GM18505 (cell line): ENCODE measurements at regions not wholly inside any gene's neighbourhood (a gene's known extent, or its start where the extent isn't known, plus 50 kb on each side); places are given as distances from the start of the nearest gene placed in this dataset.

ENCODE experiments used
- ATAC-seq: cut with Tn5 transposase; IDR thresholded peaks from one replicate; pipeline ENCODE4 v1.9.1; 2021; ENCODE audit not compliant: unreplicated experiment
- POLR2A ChIP-seq: IDR thresholded peaks from 4 replicates; pipeline ENCODE4 v1.6.1; 2011; ENCODE audit warnings: borderline replicate concordance; ENCODE audit not compliant: insufficient read depth, insufficient read length; ENCODE audit errors: extremely low read depth

- ATAC-seq: no peak
- no peak for TF ChIP-seq POLR2A
Observed at GRCh38 chr11:92784331-92784730, 185.1 kb upstream of the MTNR1B start.

- no peak for ATAC-seq
- TF ChIP-seq POLR2A: no peak
Observed at GRCh38 chr11:92787638-92788037, 181.8 kb upstream of the MTNR1B start.

- no peak for ATAC-seq
- no peak for TF ChIP-seq POLR2A
Observed at GRCh38 chr11:92789761-92790160, 179.7 kb upstream of the MTNR1B start.

DNA sequence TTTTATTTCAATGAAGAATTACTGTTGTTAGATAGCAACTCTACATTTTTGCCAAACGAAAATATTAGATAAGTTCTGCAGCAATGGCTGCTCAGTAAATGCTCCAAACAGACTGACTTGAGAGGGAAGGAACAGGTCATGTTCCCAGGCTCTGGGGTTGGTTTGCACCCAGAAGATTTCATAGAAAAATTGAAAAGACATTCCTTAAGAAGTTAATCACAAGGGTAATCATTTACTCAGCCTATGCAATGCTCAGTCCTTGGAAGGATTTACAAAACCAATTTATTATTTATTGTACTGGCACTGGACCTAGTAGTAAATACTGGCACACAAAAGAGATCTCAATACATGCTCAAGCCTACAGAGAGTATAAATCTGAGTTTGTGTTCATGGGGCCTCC lies 179.1 kb upstream of the MTNR1B start:
- no peak for TF ChIP-seq POLR2A
- no peak for ATAC-seq

DNA sequence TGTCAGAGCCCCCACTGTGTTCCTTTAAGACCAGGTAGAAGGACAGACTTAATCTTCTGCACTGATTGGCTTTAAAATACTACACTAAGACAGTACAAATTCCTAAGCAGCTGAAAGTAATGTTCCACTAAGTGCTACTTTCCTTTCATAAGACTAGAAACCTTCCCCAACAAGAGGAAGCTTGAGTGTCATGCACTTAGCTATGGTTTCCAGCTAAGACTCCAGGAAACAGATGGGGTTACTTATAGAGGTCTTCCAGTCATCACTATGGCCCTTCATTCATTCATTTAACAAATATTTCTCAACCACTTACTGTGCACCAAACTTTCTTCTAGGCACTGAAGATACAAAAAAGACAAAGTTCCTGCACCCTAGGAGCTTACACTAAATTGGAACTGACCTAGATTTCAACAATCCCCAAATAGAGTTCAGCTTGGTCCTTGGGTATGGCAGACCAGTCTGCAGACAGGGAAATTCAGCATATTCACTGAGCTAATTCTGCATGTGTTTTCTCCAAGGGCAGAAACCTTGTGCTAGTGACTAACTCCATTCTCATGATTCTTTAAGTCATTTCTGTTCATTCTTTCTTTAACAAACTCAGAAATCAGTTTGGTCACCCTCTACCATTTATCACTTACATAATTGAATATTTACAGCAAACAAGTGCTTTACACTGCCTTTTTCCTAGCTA lies 178.4 kb upstream of the MTNR1B start:
- ATAC-seq: no peak
- no peak for TF ChIP-seq POLR2A

GRCh38 chr11:92791886-92792285 lies 177.6 kb upstream of the MTNR1B start:
- no peak for TF ChIP-seq POLR2A
- no peak for ATAC-seq

- ATAC-seq: no peak
- no peak for TF ChIP-seq POLR2A
Observed at GRCh38 chr11:92793189-92793588, 176.3 kb upstream of the MTNR1B start.

DNA sequence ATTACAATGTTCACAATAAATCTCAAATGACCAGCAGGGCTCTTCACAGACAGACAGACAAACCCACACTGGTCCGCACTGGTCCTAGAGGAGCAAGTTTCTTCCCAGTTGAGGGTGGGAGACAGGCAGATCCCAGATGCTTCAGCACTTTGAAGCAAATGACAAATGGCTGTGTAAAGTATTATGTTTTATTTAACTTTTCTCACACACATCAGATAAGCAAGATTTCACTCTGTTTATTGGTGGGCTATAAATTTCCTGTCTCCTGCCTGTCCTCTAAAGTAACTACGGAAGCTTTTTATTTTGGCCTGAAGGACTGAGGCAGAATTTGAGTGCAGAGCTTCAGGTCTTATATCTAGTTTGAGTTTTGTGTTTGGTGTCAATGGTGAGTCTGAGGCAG lies 174.7 kb upstream of the MTNR1B start:
- no peak for ATAC-seq
- no peak for TF ChIP-seq POLR2A

DNA sequence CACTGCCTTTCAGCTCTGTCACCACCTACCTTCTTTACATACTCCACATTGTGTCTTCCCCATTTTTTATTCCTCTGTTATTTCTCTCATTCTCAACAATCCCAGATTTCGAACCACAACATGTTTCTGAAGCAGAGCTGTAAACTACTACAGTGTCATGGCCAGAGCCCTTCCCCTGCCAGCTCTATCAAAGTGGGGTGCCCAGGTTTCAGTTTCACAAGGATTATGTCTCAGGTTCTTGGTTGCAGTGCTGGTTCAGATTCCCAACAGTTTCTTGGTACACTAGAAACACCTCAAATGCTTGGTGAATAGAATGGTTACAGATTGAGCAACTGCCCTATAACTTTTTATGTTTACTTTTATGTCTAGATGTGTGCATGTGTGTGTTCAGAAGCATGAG lies 172.7 kb upstream of the MTNR1B start:
- TF ChIP-seq POLR2A: no peak
- no peak for ATAC-seq

- TF ChIP-seq POLR2A: no peak
- no peak for ATAC-seq
Observed at GRCh38 chr11:92797874-92798273, 171.6 kb upstream of the MTNR1B start.

DNA sequence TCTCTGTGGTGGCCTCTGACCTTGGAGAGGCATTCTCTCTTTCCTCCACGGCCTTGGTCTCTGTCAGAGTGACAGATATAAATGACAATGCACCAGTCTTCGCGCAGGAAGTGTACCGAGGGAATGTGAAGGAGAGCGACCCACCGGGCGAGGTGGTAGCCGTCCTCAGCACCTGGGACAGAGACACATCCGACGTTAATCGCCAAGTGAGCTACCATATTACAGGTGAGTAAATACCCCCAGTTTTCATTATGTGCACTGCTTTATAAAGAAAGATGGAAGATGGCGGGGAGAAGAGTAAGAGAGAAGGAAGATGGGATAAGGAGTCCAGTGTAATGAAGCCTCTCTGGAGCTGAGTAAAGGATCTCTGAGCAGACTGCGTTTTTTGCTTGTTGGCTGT lies 167.8 kb upstream of the MTNR1B start:
- no peak for TF ChIP-seq POLR2A
- no peak for ATAC-seq

DNA sequence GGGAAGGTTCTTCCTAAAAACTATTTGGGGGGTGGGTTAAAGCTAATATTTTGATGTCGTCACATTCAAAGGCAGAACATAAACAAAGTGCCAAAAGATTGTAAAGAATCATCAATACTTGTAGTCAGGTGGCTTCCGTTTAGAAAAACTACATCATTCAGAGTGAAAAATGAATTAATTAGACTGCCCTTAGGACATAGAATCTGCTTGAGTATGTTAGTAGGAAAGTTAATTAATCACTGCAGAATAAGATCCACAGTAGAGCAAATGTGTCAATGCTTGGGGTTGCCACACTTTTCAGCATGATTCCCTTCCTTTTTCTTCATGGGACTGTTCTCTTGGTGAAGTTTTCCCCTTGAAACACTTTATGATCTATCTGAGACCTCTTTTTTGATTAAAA lies 166.8 kb upstream of the MTNR1B start:
- ATAC-seq: no peak
- no peak for TF ChIP-seq POLR2A

- TF ChIP-seq POLR2A: no peak
- no peak for ATAC-seq
Observed at GRCh38 chr11:92803391-92803790, 166.1 kb upstream of the MTNR1B start.

GRCh38 chr11:92804388-92804966 lies 165.0 kb upstream of the MTNR1B start:
- no peak for TF ChIP-seq POLR2A

More at GRCh38 chr11:92804388-92804966, 165.0 kb upstream of the MTNR1B start:
- ATAC-seq: no peak
